AML-193 (cell line): ENCODE measurements at regions not wholly inside any gene's neighbourhood (a gene's known extent, or its start where the extent isn't known, plus 50 kb on each side); places are given as distances from the start of the nearest gene placed in this dataset.
"Not testable (repeated sequence)": the region's sequence is repeated elsewhere in the genome, so short reads cannot be mapped to it uniquely, and the experiment has no call there.

Source experiments
- DNase-seq, 2 experiments: peaks; one replicate each; lab custom pipeline; 2025; lab: John Stamatoyannopoulos, UW

GRCh38 chr15:36075333-36075732 is 504.1 kb upstream of the CDIN1 start:
- no peak for DNase-seq

- no peak for DNase-seq
Observed at GRCh38 chr15:36079021-36079420, 500.4 kb upstream of the CDIN1 start.

- no peak for DNase-seq
Observed at GRCh38 chr15:36080759-36081158, 498.7 kb upstream of the CDIN1 start.

- DNase-seq = no peak
Observed at GRCh38 chr15:36090286-36090946, 489.0 kb upstream of the CDIN1 start.

DNA sequence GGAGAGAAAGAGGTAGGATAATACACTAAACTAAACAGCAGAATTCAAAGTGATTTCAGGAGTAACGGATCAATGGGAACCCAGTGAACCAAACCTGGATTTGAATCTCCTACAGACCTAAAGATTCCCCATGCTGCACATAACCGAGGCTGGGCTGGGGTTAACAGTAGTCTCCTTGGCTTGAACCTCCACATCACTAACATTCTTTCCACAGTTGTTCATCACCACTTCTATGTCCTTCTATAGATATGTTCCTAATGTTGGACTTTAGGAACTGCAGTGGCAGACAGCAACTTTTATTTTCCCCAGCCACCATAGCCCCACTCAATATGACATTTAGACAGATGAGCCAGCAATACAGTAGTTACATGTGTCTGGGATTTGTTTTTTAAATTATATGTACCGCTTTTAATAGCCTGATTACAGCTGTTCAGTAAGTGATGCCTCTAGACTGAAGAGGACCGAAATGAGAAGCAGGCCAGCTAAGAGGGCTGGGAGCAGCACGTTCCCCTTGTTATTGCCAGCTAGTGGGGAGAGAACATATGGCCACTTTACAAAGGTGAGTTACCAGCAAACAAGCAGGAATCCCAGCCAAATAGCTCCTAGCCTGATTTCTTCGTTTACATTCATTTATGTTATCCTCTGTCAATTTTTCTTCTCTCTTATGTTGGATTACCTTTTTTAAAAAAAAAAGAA is 472.6 kb upstream of the CDIN1 start:
- DNase-seq = no peak

DNA sequence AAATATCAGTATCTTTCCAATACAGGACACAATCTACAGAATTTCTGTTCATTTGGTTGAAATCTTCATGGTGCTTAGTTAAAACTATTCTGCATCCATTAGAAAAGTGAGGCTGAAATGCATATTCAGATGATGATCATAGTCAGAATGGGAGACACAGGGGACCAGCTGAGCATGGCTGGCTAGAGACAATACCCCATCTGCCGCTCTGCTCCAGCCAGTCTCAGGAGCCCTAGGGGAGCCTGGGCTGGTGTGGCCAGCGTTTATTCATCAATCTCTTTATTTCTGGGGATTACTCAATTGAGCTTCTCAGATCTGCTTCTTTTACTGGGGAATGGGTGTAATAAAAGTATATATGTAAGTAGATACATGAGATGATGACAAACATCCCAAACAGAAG is 470.9 kb upstream of the CDIN1 start:
- DNase-seq = no peak

GRCh38 chr15:36109943-36110658 is 469.3 kb upstream of the CDIN1 start:
- no peak for DNase-seq

DNA sequence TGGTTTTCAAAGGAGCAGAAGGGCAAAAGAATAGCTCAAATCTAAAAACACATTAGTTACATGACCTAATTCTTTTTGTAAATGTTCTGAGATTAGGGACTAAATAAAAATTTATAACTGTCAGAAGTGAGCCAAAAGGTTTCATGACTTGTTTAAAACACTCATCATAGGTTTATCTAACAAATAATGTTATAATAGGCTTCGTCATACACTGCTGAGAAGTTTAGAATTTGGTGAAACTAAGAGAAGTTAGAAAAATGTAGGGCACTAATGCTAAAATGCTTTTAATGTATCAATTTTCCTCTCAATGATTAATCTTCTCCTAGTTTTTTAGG is 468.8 kb upstream of the CDIN1 start:
- DNase-seq = no peak

DNA sequence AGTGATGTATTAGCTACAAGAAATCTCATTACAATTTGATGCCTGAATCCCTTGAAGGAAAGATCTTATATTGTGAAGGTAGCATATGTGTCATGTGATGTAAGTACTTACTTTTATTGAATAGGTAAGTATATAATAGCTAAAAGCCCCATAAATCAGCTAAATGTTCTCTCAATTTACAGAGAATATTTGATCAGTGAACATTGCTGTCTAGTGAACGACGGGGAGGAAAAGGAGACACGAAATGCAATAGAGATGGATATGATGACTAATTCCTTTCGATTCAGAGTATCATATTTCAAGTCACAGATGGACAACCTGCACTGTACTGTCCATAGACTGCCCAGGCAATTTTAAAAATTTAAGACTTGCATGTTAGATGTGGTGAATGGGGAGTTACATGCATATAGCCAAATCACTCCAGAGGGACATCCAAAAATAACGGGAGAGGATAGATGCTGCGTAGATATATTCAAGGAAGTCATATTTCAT is 462.1 kb upstream of the CDIN1 start:
- no peak for DNase-seq

DNA sequence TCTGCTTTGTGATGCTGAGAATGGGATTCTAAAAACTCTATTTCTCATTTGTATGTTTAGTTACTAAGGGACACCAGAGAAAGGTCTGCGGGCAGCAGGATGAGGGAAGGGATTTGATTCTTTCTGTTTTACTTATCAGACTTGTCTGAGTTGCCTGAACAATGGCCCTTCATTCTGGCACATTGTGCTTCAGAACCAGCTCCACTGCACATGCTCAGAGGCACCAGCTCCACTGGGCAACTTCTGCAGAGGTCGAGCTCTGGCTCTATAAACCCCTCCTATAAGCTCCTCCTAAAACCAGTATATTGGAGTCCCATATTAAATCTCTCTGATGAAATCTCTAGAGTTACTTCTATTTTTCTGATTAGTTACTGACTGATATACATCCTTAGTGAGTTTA is 453.2 kb upstream of the CDIN1 start:
- DNase-seq = no peak

GRCh38 chr15:36130641-36131310 is 448.6 kb upstream of the CDIN1 start:
- no peak for DNase-seq

DNA sequence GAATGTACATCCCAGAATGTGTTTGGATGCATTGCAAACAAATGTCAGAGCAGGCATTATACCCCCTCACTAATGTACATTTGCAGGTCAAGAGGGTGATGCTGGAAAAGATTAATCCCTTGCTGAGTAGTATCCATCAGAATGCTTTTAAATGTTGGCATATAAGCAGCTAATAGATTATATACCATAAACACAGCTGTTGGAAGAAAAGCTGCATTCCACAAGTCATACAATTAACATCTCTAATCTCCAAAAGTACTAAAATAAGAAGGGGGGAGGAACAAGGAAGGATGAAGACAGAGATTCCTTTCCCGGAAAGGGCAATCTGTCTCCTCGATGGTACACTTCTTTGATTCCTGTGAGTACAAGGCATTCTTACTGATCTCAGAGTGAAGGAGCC is 445.7 kb upstream of the CDIN1 start:
- no peak for DNase-seq

DNA sequence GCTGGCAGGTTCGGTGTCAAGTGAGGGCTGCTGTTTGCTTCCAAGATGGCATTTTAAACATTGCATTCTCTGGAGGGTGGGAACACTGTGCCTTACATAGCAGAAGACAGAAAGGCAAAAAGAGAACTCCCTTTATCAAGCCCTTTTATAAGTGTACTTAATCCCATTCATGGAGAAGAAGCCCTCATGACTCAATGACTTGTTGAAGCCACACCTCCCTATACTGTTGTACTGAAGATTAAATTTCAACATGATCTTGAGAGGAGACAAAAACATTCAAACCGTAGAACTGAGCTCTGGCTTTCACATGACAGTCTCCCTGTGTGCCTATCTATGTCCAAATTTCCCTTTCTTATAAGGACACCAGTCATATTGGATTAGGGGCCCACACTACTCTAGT is 443.4 kb upstream of the CDIN1 start:
- no peak for DNase-seq

GRCh38 chr15:36152936-36153335 is 426.5 kb upstream of the CDIN1 start:
- DNase-seq = no peak

GRCh38 chr15:36156879-36157427 is 422.5 kb upstream of the CDIN1 start:
- DNase-seq = no peak

GRCh38 chr15:36160351-36160750 is 419.1 kb upstream of the CDIN1 start:
- no peak for DNase-seq

GRCh38 chr15:36161108-36161507 is 418.3 kb upstream of the CDIN1 start:
- no peak for DNase-seq

DNA sequence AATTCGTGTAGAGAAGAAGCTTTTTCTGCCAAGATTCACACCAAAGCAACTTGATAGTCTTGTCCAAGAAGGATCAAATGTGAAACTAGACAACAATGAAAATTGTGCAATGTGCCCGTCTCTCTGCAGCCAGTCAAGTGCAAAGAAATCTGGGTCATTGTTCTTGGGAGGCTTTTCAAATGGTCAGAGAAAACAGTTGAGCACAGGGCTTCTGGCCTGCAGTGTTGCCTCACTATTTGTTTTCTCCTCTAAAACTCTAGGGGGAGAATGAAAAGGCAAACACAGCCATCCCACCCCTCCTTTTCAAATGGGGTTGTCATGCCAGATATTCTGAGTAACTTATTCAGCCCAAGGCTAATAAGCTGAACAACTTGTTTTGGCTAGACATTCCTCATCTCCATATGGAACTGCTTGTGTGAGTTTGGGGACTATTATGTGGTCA is 417.6 kb upstream of the CDIN1 start:
- DNase-seq = no peak

DNA sequence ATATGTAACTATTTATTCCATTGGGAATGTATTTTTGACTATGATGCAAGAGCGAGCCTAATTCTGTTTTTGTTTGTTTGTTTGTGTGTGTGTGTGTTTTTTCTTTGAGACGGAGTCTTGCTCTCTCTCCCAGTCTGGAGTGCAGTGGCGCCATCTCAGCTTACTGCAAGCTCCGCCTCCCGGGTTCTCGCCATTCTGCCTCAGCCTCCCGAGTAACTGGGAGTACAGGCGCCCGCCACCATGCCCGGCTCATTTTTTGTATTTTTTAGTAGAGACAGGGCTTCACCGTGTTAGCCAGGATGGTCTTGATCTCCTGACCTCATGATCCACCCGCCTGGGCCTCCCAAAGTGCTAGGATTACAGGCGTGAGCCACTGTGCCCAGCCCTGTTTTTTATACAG is 415.4 kb upstream of the CDIN1 start:
- DNase-seq = not testable (repeated sequence)

GRCh38 chr15:36172955-36173354 is 406.5 kb upstream of the CDIN1 start:
- DNase-seq = no peak

DNA sequence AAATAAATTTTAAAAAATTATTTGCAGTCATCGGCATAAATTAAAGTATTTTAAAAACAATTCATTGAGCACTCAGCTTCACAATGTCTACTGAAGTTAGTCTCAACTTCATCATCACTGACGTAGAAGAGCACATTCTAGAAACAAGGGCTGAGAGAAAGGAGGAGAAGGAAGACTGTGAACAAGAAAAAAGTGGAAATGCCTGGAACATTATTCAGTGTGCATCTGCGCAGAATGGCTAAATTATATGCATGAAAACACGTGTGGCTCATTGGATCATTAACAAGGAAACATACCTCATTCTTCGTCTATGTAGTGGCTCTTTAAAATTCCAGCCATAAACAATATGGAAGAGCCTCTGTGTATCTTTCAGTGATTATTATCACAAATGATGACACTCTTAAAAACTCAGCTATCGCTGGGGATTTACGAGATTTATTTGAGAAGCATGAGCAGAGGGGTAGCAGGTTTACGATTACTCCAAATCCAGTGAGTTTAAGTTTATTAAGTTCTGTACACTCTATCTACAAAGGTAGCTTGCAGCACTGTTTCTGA is 404.2 kb upstream of the CDIN1 start:
- DNase-seq = no peak

- no peak for DNase-seq
Observed at GRCh38 chr15:36175741-36176291, 403.6 kb upstream of the CDIN1 start.
